Neural progenitor cell (in vitro differentiated cells): ENCODE measurements at regions not wholly inside any gene's neighbourhood (a gene's known extent, or its start where the extent isn't known, plus 50 kb on each side); places are given as distances from the start of the nearest gene placed in this dataset.

Experiments used
- EZH2 ChIP-seq: fragments of 200-600 bp; sonication (generic); IDR thresholded peaks from 2 replicates; pipeline ENCODE4 v1.6.1; 2017; ENCODE audit warnings: antibody characterized with exemption, mild to moderate bottlenecking, moderate library complexity
- EZH2phosphoT487 ChIP-seq: fragments of 200-600 bp; sonication (generic); IDR thresholded peaks from 2 replicates; pipeline ENCODE4 v1.6.1; 2017; ENCODE audit warnings: antibody characterized with exemption
- TF ChIP-seq, protein P1 (sequence below): fragments of 200-600 bp; sonication (generic); IDR thresholded peaks from 2 replicates; pipeline ENCODE4 v1.5.1; 2017; ENCODE audit warnings: antibody characterized with exemption, mild to moderate bottlenecking

DNA sequence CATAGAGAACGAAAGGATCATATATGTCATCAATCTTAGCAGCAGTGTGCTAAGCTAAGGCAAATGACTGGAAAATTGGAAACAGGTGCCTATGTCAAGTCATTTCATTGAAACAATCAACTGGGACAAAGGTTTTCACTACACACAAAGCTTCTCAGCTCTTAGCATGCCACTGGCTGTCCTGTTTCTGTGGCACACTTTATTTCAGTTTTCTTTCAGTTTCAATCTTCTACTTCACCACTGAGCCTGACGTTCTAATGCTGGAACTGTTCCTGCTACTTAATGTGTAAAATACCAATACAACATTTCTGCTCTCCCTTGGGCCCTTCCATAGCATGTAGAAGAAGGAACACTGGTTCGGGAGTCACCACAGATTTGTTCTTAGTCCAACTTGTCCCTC, 378.3 kb upstream of the FMR1 start:
- TF ChIP-seq, protein P1, sequence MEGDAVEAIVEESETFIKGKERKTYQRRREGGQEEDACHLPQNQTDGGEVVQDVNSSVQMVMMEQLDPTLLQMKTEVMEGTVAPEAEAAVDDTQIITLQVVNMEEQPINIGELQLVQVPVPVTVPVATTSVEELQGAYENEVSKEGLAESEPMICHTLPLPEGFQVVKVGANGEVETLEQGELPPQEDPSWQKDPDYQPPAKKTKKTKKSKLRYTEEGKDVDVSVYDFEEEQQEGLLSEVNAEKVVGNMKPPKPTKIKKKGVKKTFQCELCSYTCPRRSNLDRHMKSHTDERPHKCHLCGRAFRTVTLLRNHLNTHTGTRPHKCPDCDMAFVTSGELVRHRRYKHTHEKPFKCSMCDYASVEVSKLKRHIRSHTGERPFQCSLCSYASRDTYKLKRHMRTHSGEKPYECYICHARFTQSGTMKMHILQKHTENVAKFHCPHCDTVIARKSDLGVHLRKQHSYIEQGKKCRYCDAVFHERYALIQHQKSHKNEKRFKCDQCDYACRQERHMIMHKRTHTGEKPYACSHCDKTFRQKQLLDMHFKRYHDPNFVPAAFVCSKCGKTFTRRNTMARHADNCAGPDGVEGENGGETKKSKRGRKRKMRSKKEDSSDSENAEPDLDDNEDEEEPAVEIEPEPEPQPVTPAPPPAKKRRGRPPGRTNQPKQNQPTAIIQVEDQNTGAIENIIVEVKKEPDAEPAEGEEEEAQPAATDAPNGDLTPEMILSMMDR = no peak
- TF ChIP-seq EZH2 (no peak), EZH2phosphoT487 (no peak)
